HG02943 (cell line): ENCODE measurements at regions not wholly inside any gene's neighbourhood (a gene's known extent, or its start where the extent isn't known, plus 50 kb on each side); places are given as distances from the start of the nearest gene placed in this dataset.

Experiments
- ATAC-seq: cut with Tn5 transposase; IDR thresholded peaks from one replicate; pipeline ENCODE4 v1.9.1; 2021; ENCODE audit warnings: mild to moderate bottlenecking, low read depth, moderate library complexity; ENCODE audit not compliant: unreplicated experiment

- no peak for ATAC-seq
Measured at GRCh38 chr3:102078401-102078800, 229.1 kb downstream of the NFKBIZ start.

- ATAC-seq = no peak
Measured at GRCh38 chr3:102078854-102079808, 229.8 kb downstream of the NFKBIZ start.

GRCh38 chr3:102079809-102080197 lies 230.5 kb downstream of the NFKBIZ start:
- no peak for ATAC-seq

- ATAC-seq = no peak
Measured at GRCh38 chr3:102081572-102082289, 232.4 kb downstream of the NFKBIZ start.

GRCh38 chr3:102083473-102083872 lies 234.2 kb downstream of the NFKBIZ start:
- no peak for ATAC-seq

GRCh38 chr3:102084006-102084405 lies 234.7 kb downstream of the NFKBIZ start:
- no peak for ATAC-seq

- ATAC-seq = no peak
Measured at GRCh38 chr3:102084704-102085103, 235.4 kb downstream of the NFKBIZ start.

- ATAC-seq = no peak
Measured at GRCh38 chr3:102085431-102086176, 236.3 kb downstream of the NFKBIZ start.

- ATAC-seq = no peak
Measured at GRCh38 chr3:102087236-102087635, 237.9 kb downstream of the NFKBIZ start.

- ATAC-seq = no peak
Measured at GRCh38 chr3:102089239-102089638, 239.9 kb downstream of the NFKBIZ start.

GRCh38 chr3:102089904-102090720 lies 240.8 kb downstream of the NFKBIZ start:
- ATAC-seq = no peak

GRCh38 chr3:102090721-102091045 lies 241.4 kb downstream of the NFKBIZ start:
- ATAC-seq = no peak

GRCh38 chr3:102091358-102091757 lies 242.0 kb downstream of the NFKBIZ start:
- no peak for ATAC-seq

GRCh38 chr3:102092617-102093466 lies 243.5 kb downstream of the NFKBIZ start:
- no peak for ATAC-seq

- ATAC-seq = no peak
Measured at GRCh38 chr3:102094506-102094905, 245.2 kb downstream of the NFKBIZ start.

GRCh38 chr3:102095383-102095782 lies 246.1 kb downstream of the NFKBIZ start:
- no peak for ATAC-seq

GRCh38 chr3:102096066-102096465 lies 246.8 kb downstream of the NFKBIZ start:
- ATAC-seq = no peak

GRCh38 chr3:102098130-102098885 lies 249.0 kb downstream of the NFKBIZ start:
- ATAC-seq = no peak

GRCh38 chr3:102099913-102100312 lies 250.6 kb downstream of the NFKBIZ start:
- no peak for ATAC-seq
